ENCODE measurements at regions not wholly inside any gene's neighbourhood (a gene's known extent, or its start where the extent isn't known, plus 50 kb on each side); places are given as distances from the start of the nearest gene placed in this dataset.

DNA sequence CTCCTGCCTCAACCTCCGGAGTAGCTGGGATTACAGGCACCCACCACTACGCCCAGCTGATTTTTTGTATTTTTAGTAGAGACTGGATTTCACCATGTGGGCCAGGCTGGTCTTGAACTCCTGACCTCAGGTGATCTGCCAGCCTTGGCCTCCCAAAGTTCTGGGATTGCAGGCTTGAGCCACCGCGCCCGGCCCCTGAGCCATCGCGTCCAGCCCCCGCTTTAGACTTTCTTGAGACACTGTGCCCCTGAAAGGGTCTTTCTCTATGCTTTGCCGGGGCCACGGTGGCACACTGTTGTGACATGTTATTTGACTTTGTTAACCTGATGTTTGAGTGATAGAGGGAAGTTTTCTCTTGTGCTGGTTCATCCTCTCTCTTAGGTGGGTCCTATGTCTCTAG, 186.4 kb downstream of the BTG1 start:
- TF ChIP-seq, protein P1, sequence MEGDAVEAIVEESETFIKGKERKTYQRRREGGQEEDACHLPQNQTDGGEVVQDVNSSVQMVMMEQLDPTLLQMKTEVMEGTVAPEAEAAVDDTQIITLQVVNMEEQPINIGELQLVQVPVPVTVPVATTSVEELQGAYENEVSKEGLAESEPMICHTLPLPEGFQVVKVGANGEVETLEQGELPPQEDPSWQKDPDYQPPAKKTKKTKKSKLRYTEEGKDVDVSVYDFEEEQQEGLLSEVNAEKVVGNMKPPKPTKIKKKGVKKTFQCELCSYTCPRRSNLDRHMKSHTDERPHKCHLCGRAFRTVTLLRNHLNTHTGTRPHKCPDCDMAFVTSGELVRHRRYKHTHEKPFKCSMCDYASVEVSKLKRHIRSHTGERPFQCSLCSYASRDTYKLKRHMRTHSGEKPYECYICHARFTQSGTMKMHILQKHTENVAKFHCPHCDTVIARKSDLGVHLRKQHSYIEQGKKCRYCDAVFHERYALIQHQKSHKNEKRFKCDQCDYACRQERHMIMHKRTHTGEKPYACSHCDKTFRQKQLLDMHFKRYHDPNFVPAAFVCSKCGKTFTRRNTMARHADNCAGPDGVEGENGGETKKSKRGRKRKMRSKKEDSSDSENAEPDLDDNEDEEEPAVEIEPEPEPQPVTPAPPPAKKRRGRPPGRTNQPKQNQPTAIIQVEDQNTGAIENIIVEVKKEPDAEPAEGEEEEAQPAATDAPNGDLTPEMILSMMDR (IDR thresholded peaks at IDR 0.05; ENCODE audit: low read length), result no peak
- TF ChIP-seq EZH2phosphoT487 (IDR thresholded peaks at IDR 0.05; ENCODE audit: low read length), result no peak
